ENCODE measurements at regions not wholly inside any gene's neighbourhood (a gene's known extent, or its start where the extent isn't known, plus 50 kb on each side); places are given as distances from the start of the nearest gene placed in this dataset.

DNA sequence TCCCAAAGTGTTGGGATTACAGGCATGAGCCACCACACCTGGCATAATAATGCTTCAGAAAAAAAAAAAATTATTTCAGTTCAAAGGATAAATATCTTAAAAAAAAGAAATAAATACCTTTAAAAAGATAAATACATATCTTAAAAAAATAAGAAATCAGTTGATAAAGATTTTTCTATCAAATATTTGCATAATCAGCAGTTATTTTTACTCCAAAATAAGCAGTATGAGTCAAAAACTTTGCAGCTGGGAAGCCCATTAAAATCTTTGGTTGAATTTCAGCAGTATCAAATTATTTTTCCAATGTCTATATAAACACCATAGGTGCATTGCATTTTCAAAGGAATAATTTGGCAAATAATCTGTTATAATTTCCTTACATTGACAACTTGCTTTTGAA, 202.5 kb downstream of the KBTBD8 start:
- no peak overlapping the region for H2AFZ ChIP-seq (ENCODE audit: low read length)
- H3K36me3 ChIP-seq (ENCODE audit: insufficient read depth, low read length) = no peaks in the 10 kb centered on the region
- no peaks in the 10 kb centered on the region for H3K4me1 ChIP-seq (ENCODE audit: insufficient read depth, low read length, poor library complexity, severe bottlenecking)
- intact Hi-C loops (cut with micrococcal nuclease; ENCODE audit: unreplicated experiment) = no loop called here
- CTCF ChIA-PET (ENCODE audit: unreplicated experiment) = no interaction called here
- no TSS peak for BruUV-seq (replicated peaks)
- POLR2A ChIA-PET = no interaction called here
- no peaks in the 10 kb centered on the region for H3K9me2 ChIP-seq (ENCODE audit: insufficient read depth, low read length)
- TF ChIP-seq, protein P1, sequence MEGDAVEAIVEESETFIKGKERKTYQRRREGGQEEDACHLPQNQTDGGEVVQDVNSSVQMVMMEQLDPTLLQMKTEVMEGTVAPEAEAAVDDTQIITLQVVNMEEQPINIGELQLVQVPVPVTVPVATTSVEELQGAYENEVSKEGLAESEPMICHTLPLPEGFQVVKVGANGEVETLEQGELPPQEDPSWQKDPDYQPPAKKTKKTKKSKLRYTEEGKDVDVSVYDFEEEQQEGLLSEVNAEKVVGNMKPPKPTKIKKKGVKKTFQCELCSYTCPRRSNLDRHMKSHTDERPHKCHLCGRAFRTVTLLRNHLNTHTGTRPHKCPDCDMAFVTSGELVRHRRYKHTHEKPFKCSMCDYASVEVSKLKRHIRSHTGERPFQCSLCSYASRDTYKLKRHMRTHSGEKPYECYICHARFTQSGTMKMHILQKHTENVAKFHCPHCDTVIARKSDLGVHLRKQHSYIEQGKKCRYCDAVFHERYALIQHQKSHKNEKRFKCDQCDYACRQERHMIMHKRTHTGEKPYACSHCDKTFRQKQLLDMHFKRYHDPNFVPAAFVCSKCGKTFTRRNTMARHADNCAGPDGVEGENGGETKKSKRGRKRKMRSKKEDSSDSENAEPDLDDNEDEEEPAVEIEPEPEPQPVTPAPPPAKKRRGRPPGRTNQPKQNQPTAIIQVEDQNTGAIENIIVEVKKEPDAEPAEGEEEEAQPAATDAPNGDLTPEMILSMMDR (conservative IDR thresholded peaks at IDR 0.05; ENCODE audit: low read length) = no peak
- no peak for TF ChIP-seq EZH2phosphoT487 (IDR thresholded peaks at IDR 0.05; ENCODE audit: borderline replicate concordance, low read depth, low read length)
- H4K20me1 ChIP-seq (ENCODE audit: insufficient read depth, low read length) = no peaks in the 10 kb centered on the region
- no peak for DNase-seq (ENCODE audit: low spot score)
- H3K27ac ChIP-seq (ENCODE audit: low read depth, low read length, poor library complexity, severe bottlenecking) = no peak overlapping the region
- no peaks in the 10 kb centered on the region for H3K79me2 ChIP-seq (ENCODE audit: insufficient read depth, low read depth, low read length)
- no peak overlapping the region for H3K4me2 ChIP-seq (ENCODE audit: low read length)
- H3K9me3 ChIP-seq (ENCODE audit: low read length) = no peaks in the 10 kb centered on the region
- H3K4me3 ChIP-seq (ENCODE audit: low read depth, low read length, poor library complexity, severe bottlenecking) = no peak overlapping the region

DNA sequence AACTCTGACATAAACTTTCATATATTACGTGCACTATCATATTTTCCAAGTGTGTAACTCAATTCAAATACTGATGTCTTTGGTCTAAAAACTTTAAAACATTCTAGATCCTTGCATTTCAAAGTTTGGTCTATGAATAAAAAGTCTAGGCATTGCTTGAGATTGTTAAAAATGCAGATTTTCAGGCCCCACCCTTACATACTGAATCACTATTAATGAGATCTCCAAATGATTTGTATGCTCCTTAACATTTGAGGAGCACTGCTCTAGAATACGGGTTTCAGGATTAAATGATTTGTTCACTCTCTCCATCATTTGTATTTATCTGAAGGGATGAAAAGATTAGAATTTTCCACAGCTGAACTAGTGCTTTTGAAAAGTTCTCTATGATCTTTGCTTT, 202.9 kb downstream of the KBTBD8 start:
- no peaks in the 10 kb centered on the region for H3K4me1 ChIP-seq (ENCODE audit: insufficient read depth, low read length, poor library complexity, severe bottlenecking)
- H3K79me2 ChIP-seq (ENCODE audit: insufficient read depth, low read depth, low read length) = no peaks in the 10 kb centered on the region
- H3K9me3 ChIP-seq (ENCODE audit: low read length) = no peaks in the 10 kb centered on the region
- BruUV-seq (replicated peaks) = no TSS peak
- no peak overlapping the region for H3K4me3 ChIP-seq (ENCODE audit: low read depth, low read length, poor library complexity, severe bottlenecking)
- no peak overlapping the region for H3K27ac ChIP-seq (ENCODE audit: low read depth, low read length, poor library complexity, severe bottlenecking)
- no peaks in the 10 kb centered on the region for H3K9me2 ChIP-seq (ENCODE audit: insufficient read depth, low read length)
- no peak for DNase-seq (ENCODE audit: low spot score)
- no peaks in the 10 kb centered on the region for H4K20me1 ChIP-seq (ENCODE audit: insufficient read depth, low read length)
- POLR2A ChIA-PET = no interaction called here
- no peaks in the 10 kb centered on the region for H3K36me3 ChIP-seq (ENCODE audit: insufficient read depth, low read length)
- no peak overlapping the region for H2AFZ ChIP-seq (ENCODE audit: low read length)
- TF ChIP-seq, protein P1 (conservative IDR thresholded peaks at IDR 0.05; ENCODE audit: low read length) = no peak
- TF ChIP-seq EZH2phosphoT487 (IDR thresholded peaks at IDR 0.05; ENCODE audit: borderline replicate concordance, low read depth, low read length) = no peak
- intact Hi-C loops (cut with micrococcal nuclease; ENCODE audit: unreplicated experiment) = no loop called here
- CTCF ChIA-PET (ENCODE audit: unreplicated experiment) = no interaction called here
- H3K4me2 ChIP-seq (ENCODE audit: low read length) = no peak overlapping the region

DNA sequence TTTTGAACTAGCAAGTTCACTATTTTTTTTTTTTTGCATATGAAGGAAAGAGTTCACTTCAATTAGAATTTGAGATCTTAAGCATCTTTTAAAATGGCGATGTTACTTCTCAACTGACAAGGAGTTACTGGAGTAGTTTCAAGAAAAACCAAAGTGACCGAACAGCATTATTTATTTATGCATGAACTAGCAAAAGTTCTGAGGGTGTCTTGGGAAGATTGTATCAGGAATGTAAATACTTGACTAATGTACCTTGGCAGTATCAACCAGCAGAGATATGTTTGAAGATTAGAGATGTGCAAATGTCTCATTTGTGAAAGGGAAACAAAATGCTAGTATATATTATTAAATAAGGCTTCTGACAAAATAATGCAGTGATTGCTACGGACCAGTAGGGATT, 203.9 kb downstream of the KBTBD8 start:
- Histone ChIP-seq H3K9me2 (ENCODE audit: insufficient read depth, low read length) (no peaks in the 10 kb centered on the region), H3K4me2 (ENCODE audit: low read length) (no peak overlapping the region), H3K4me3 (ENCODE audit: low read depth, low read length, poor library complexity, severe bottlenecking) (no peak overlapping the region), H3K36me3 (ENCODE audit: insufficient read depth, low read length) (no peaks in the 10 kb centered on the region), H4K20me1 (ENCODE audit: insufficient read depth, low read length) (no peaks in the 10 kb centered on the region), H3K9me3 (ENCODE audit: low read length) (no peaks in the 10 kb centered on the region), H3K27ac (ENCODE audit: low read depth, low read length, poor library complexity, severe bottlenecking) (no peak overlapping the region), H3K4me1 (ENCODE audit: insufficient read depth, low read length, poor library complexity, severe bottlenecking) (no peaks in the 10 kb centered on the region), H2AFZ (ENCODE audit: low read length) (no peak overlapping the region), H3K79me2 (ENCODE audit: insufficient read depth, low read depth, low read length) (no peaks in the 10 kb centered on the region)
- TF ChIP-seq EZH2phosphoT487 (IDR thresholded peaks at IDR 0.05; ENCODE audit: borderline replicate concordance, low read depth, low read length) = no peak
- ChIA-PET CTCF (ENCODE audit: unreplicated experiment) (no interaction called here), POLR2A (interaction anchor here (1.0 kb wide), 1 partner anchor 440 kb away, joined by 4 read pairs; no protein-coding TSS in a partner anchor)
- BruUV-seq (replicated peaks) = no TSS peak
- intact Hi-C loops (cut with micrococcal nuclease; ENCODE audit: unreplicated experiment) = no loop called here
- DNase-seq (ENCODE audit: low spot score) = no peak
